HG03196 (cell line): ENCODE measurements at regions not wholly inside any gene's neighbourhood (a gene's known extent, or its start where the extent isn't known, plus 50 kb on each side); places are given as distances from the start of the nearest gene placed in this dataset.
"Not testable (repeated sequence)": the region's sequence is repeated elsewhere in the genome, so short reads cannot be mapped to it uniquely, and the experiment has no call there.

Experiments
- ATAC-seq: cut with Tn5 transposase; IDR thresholded peaks from one replicate; pipeline ENCODE4 v1.9.1; 2021; ENCODE audit not compliant: unreplicated experiment

DNA sequence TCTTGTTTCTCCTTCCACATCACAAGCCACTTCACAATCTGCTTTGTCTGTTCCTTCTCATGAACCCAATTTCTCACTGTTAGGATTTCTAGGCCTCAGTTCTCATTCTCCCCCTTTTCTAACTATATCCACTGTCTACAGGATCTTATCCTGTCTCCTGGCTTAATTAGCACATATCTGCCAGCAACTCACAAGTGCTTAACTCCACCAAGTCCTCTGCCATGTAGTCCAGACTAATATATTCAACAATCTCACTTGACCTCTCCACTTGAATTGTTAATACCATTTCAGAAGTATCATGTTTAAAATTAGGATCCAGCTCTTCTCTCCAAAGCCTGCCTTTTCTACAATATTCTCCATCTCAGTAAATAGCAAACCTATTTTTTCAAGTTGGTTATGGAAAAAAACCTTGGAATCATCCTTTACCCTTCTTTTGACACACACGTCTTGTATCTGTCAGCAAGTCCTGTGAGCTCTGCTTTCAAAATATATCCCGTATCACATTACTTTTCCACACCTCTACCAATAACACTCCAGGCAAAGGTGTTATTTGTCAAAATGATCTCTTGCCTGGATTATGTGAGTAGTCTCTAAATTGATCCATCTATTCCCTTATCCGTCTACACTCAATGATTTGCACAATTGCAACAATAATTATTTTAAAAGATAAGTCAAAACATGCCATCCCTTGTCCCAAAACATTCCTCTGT lies 127.2 kb upstream of the SLIT2 start:
- no peak for ATAC-seq

GRCh38 chr4:20122198-20122988 lies 129.3 kb upstream of the SLIT2 start:
- ATAC-seq: no peak

DNA sequence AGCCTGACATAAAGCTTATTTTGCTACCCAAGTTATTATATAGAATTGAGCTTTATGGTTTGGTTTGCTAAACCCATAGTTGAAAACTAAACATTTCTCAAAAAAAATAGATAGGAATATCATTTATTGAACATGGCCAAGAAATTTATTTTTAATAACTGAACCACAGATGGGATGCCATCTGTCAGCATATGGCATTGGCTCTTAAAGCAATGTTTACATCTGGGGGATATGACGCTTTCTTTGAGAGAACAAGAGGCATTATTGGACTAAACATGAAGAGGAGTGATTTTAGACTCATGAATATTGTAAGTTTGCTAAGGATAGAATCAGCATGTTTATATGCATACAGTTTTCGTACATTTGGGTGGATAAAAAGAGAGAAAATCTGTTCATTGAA lies 132.6 kb upstream of the SLIT2 start:
- ATAC-seq: no peak

- ATAC-seq: no peak
Observed at GRCh38 chr4:20109391-20109790, 142.3 kb upstream of the SLIT2 start.

- no peak for ATAC-seq
Observed at GRCh38 chr4:20106921-20107320, 144.8 kb upstream of the SLIT2 start.

DNA sequence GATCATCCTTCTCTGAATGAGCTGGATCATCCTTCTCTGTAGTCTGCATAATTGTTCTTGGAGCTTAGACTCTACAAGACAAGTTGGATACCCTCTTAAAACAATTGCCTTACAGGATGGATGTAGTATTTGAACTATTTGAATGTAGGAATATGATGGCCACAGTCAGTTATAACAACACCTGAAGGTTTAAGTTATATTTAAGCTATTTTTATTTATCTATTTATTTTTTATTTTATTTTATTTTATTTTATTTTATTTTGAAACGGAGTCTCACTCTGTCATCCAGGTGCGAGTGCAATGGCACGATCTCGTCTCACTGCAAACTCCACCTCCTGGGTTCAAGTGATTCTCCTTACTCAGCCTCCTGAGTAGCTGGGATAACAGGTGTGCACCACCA lies 149.9 kb upstream of the SLIT2 start:
- no peak for ATAC-seq

DNA sequence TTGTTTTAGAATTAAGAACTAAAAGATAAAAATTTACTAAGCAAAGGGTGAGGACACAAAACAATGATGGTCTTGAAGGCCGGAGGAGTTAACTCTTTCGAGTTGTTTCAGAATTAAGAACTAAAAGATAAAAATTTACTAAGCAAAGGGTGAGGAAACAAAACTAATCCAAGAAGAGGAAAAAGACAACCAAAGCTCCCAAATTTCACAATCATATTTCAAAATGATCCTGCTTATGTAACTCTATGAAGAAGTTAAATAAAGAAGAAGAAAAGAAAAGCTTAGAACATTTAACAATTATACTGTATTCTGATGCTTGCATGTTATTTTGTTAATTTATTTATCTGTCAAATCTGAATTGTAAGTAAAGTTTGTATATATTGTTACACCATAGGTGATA lies 154.8 kb upstream of the SLIT2 start:
- ATAC-seq: no peak

GRCh38 chr4:20095805-20096541 lies 155.7 kb upstream of the SLIT2 start:
- ATAC-seq: no peak

DNA sequence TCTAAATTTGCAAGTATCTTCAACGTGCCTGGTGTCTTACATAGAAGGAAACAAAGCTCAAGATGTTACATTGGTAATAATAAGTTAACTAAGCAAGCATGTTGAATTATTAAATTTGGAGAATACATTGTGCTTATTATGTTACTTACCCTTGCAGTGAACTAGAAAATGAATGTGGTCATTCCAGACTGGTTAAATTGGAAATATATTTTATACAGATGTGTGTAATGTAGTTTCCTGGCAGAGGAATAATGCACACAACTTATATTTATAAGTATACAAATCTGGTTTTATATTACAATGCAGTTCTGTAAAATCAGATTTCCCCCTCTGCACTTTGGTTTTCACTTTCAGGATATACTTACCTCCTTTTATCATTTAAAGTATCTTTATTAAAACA lies 159.9 kb upstream of the SLIT2 start:
- ATAC-seq: no peak

DNA sequence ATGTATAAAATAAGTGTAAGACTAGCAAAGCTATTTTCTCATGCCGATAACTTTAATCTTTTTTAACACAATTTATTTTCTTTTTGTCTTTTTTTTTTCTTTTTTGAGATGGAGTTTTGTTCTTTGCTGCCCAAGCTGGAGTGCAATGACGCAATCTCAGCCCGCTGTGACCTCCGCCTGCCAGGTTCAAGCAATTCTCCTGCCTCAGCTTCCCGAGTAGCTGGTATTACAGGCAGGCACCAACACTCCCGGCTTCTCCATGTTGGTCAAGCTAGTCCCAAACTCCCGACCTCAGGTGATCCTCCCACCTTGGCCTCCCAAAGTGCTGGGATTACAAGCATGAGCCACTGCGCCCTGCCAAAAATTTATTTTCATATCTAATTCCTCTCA lies 164.2 kb upstream of the SLIT2 start:
- ATAC-seq: no peak

DNA sequence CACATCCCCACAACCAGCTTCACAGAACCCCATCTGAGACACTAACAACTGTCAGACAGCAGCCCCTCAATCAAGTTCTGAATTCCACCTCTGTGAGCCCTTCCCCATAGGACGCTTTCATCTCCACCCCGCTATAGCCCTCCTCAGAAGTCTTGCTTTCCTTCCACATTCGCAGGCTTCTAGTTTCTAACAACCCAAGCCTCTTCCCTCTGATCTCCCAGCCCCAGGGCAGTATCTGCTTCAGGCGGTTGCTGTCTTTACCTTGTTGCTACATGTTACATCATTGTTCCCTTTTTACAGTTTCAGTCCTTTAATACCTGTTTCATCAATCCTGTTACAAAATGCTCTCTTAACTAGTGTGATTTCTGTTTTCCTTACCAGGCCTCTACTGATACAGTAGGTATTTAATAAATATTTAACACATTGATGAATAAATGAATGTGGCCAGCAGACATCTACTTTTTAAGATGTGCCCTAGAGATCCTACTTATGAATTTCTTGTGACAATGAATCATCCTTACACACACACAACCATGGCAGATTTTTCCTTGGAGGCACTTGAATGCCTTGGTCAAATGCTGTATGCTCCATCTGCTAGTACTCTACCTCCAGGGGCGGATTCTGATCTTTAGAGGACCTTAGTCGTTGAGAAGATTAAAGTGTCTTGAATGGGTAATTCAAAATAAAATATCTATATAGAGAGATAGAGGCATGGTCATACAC lies 164.7 kb upstream of the SLIT2 start:
- no peak for ATAC-seq

DNA sequence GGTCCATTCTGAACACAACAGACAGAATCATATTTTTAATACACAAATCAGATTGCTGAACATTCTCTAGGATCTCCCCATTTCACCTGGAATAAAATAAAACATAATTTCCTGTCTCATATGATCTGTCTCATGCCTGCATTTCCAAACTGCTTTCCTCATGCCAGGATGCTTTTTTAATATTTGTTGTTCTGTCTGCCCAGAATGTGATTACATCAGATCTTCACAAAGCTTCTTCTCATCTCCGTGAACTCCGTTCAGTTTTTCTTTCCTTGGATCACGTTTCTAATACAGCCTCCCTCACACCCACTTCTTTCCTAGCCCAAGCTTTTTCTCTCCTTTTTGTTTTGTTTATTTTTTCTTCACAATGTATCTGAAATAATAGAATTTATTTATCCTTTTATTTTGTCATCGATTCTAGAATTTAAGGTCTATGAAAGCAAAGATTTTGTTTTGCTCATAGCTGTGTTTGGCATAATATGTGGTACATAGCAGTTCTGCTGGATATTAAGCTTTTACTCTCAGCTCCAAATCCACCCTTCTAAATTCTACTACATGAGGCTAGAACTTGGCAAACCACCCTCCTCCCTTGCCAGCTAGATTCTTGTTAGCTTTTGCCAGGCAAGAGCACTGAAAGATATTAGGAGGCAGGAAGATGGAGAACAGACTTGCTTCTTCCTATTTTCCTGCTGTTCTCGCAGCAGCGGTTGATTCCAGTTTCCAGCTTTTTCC lies 165.5 kb upstream of the SLIT2 start:
- no peak for ATAC-seq

GRCh38 chr4:20085653-20086052 lies 166.1 kb upstream of the SLIT2 start:
- no peak for ATAC-seq

DNA sequence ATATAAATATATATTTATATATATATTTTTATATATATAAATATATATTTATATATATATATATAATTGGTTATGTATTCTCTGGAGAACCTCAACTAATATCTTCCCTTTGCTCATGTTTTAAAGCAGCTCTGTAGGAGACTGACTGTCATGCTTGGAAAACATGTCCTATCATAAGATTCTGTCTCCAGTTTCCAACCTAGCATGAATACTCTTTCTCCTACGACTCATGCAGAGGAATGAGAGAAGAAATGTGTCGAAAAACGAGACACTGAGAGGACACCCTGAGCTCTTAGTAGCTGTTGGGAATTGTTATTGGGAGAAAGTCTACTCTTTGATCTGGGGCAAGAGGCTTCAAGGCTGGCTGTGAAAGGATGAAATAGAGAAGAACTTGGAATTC lies 166.5 kb upstream of the SLIT2 start:
- no peak for ATAC-seq

GRCh38 chr4:20084488-20084887 lies 167.2 kb upstream of the SLIT2 start:
- no peak for ATAC-seq

- ATAC-seq: no peak
Observed at GRCh38 chr4:20078644-20079043, 173.1 kb upstream of the SLIT2 start.

DNA sequence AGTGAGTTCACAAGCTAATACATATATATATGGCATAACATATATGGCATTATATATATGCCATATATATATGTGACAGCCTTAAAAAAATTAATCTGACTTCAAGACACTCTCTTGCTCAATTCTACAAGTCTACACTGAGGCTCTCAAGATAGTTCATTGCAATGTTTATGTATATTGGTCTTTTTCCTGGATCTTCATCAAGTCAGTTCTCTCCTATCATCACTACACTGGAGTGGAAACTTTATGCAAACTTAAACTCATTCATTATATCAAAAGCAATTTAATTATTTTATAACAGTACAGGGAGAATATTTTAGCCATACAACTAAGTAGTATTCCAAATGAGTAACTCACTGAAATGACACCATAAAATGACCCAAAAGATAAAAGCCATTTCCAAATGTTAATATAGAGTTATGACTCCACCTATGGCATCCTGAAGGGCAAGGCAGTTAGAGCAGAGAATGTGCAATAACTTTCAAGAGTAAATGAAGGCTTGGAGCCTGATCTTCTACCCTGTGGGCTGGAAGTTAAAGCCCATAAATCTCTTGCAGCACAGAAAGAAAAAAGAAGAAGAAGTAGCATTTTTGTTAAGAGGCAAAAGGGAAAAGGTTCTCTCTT lies 176.3 kb upstream of the SLIT2 start:
- ATAC-seq: no peak

GRCh38 chr4:20074450-20074849 lies 177.3 kb upstream of the SLIT2 start:
- no peak for ATAC-seq

- ATAC-seq: no peak
Observed at GRCh38 chr4:20065952-20066351, 185.8 kb upstream of the SLIT2 start.

DNA sequence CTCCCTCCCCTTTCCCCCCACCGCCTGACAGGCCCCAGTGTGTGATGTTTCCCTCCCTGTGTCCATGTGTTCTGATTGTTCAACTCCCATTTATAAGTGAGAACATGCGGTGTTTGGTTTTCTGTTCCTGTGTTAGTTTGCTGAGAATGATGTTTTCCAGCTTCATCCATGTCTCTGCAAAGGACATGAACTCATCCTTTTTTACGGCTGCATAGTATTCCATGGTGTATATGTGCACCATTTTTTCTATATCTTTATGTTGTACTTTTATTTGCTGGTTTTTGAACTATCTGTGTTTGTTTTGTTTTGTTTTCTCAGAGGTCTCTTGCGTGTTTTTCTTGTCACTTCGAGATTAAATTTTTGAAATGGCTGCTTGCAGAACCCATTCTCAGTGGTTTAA lies 188.8 kb upstream of the SLIT2 start:
- ATAC-seq: not testable (repeated sequence)
